Stomach (tissue), 8 donors: ENCODE measurements at regions not wholly inside any gene's neighbourhood (a gene's known extent, or its start where the extent isn't known, plus 50 kb on each side); places are given as distances from the start of the nearest gene placed in this dataset.

Experiments used
- DNase-seq, 2 donors: peaks; one replicate each; pipeline versions ENCODE4 v3.0.0 to v3.0.0-alpha.2; 2013 to 2019
- H3K27ac ChIP-seq, 5 donors: fragments of 200-600 bp in 4 of 5; sonication (generic) in 4 of 5; one replicate each; pipeline ENCODE4 v1.5.1; 2013 to 2019; ENCODE audit warnings: mild to moderate bottlenecking in 1 of 5, moderate library complexity in 1 of 5
- H3K27me3 ChIP-seq, 3 donors: fragments of 200-600 bp; sonication (generic); one replicate each; pipeline ENCODE4 v1.5.1; 2017 to 2019; ENCODE audit warnings: mixed run types in 1 of 3
- H3K36me3 ChIP-seq, 4 donors: fragments of 200-600 bp; sonication (generic); 1 replicate in 3 of 4; 2 replicates in 1 of 4; pipeline ENCODE4 v1.5.1; 2016 to 2019
- H3K4me1 ChIP-seq, 4 donors: fragments of 200-600 bp; sonication (generic); one replicate each; pipeline ENCODE4 v1.5.1; 2016 to 2019
- H3K4me3 ChIP-seq, 4 donors: fragments of 200-600 bp; sonication (generic) in 3 of 4; one replicate each; pipeline ENCODE4 v1.5.1; 2016 to 2019; ENCODE audit warnings: mild to moderate bottlenecking in 1 of 4
- H3K9me3 ChIP-seq, 4 donors: fragments of 200-600 bp; sonication (generic); one replicate each; pipeline ENCODE4 v1.5.1; 2016 to 2019
- CTCF ChIP-seq, 7 experiments: fragments of 450-650 bp in 4 of 7; fragments of 200-600 bp in 3 of 7; sonication (generic) in 3 of 7; IDR thresholded peaks; one replicate each; pipeline ENCODE4 v1.5.1; 2016 to 2019; ENCODE audit warnings: antibody characterized with exemption in 7 of 7, control low read depth in 2 of 7, mild to moderate bottlenecking in 1 of 7
- EP300 ChIP-seq: sonication (generic); formaldehyde crosslinking; IDR thresholded peaks from one replicate; pipeline ENCODE4 v1.6.1; 2017; ENCODE audit warnings: antibody characterized with exemption
- POLR2A ChIP-seq, 4 donors: fragments of 450-650 bp; IDR thresholded peaks; one replicate each; pipeline ENCODE4 v1.6.1; 2016; ENCODE audit warnings: antibody characterized with exemption in 4 of 4, control low read depth in 2 of 4, mild to moderate bottlenecking in 1 of 4, moderate library complexity in 1 of 4
- POLR2AphosphoS5 ChIP-seq, 3 donors: sonication (generic); formaldehyde crosslinking; IDR thresholded peaks; one replicate each; pipeline ENCODE4 v1.6.1; 2016; ENCODE audit warnings: antibody characterized with exemption in 3 of 3
- WGBS, 5 donors: extraction: QIAGEN DNeasy Blood & Tissue Kit in 3 of 5; methylation state at CpG; one replicate each; pipeline versions ENCODE4 v1.1.5 to v1.1.7; 2013 to 2018; 5-methylcytosine and 5-hydroxymethylcytosine counted together
- intact Hi-C: fragments of 100-400 bp; cut with DNase I; formaldehyde crosslinking; loops from one replicate; pipeline ENCODE4 v1.15.1; 2023; ENCODE audit warnings: low total_unique reads
- donor health status: healthy with polysubstance abuse.
- donor health status: Bipolar disorder and iron deficiency.
- donor health status: healthy.

GRCh38 chr12:115341442-115341841 lies 657.5 kb upstream of the TBX3 start:
- TF ChIP-seq EP300 (peak; percentile 54), POLR2AphosphoS5 (IDR thresholded peaks at IDR 0.05) (peak; percentile 28 to 90 (median 71)), POLR2A (IDR thresholded peaks at IDR 0.05) (no peak), CTCF (IDR thresholded peaks at IDR 0.05) (no peak)
- intact Hi-C loops = no loop called here
- 39 to 60% (median 53%) methylated on average over 6 of the region's 6 CpGs for WGBS, 5 donors

GRCh38 chr12:115338566-115339294 lies 654.8 kb upstream of the TBX3 start:
- DNase-seq = no peak
- peaks cover 0 to 10% (median 4%) of the 10 kb centered on the region in 4 donors for H3K9me3 ChIP-seq
- no peak overlapping the region for H3K4me3 ChIP-seq
- intact Hi-C loops = no loop called here
- no peaks in the 10 kb centered on the region for H3K27me3 ChIP-seq
- TF ChIP-seq POLR2A (IDR thresholded peaks at IDR 0.05) (no peak), POLR2AphosphoS5 (IDR thresholded peaks at IDR 0.05) (no peak), CTCF (IDR thresholded peaks at IDR 0.05) (no peak), EP300 (no peak)
- H3K36me3 ChIP-seq = no peaks in the 10 kb centered on the region
- H3K27ac ChIP-seq = peak overlapping the region in 4 of 5 donors; percentile 22 to 79 (median 61)
- peaks cover 0 to 12% (median 2%) of the 10 kb centered on the region in 4 donors for H3K4me1 ChIP-seq
- 78 to 84% (median 79%) methylated on average over 9 of the region's 9 CpGs for WGBS, 5 donors

More at GRCh38 chr12:115341442-115341841, 657.5 kb upstream of the TBX3 start:
- DNase-seq = peak; percentile 36 to 84
- peak overlapping the region in 4 of 5 donors; percentile 42 to 67 (median 60) for H3K27ac ChIP-seq
- H3K9me3 ChIP-seq = peaks cover 0 to 10% (median 4%) of the 10 kb centered on the region in 4 donors
- H3K4me1 ChIP-seq = peaks cover 0 to 6% (median 2%) of the 10 kb centered on the region in 4 donors
- no peaks in the 10 kb centered on the region for H3K36me3 ChIP-seq
- no peak overlapping the region for H3K4me3 ChIP-seq
- H3K27me3 ChIP-seq = no peaks in the 10 kb centered on the region

GRCh38 chr12:115337693-115338543 lies 653.9 kb upstream of the TBX3 start:
- H3K4me1 ChIP-seq = peaks cover 0 to 12% (median 2%) of the 10 kb centered on the region in 4 donors
- H3K27ac ChIP-seq = peak overlapping the region in 4 of 5 donors; percentile 22 to 79 (median 61)
- WGBS, 5 donors = 67 to 77% (median 76%) methylated on average over 12 of the region's 12 CpGs
- no peaks in the 10 kb centered on the region for H3K36me3 ChIP-seq
- no peak overlapping the region for H3K4me3 ChIP-seq
- TF ChIP-seq POLR2AphosphoS5 (IDR thresholded peaks at IDR 0.05) (peak in 1 of 3 donors; percentile 70), POLR2A (IDR thresholded peaks at IDR 0.05) (no peak), EP300 (no peak)
- no peaks in the 10 kb centered on the region for H3K27me3 ChIP-seq
- DNase-seq = peak in 1 of 2 donors; percentile 67
- H3K9me3 ChIP-seq = peaks cover 0 to 6% (median 3%) of the 10 kb centered on the region in 4 donors
- intact Hi-C loops = no loop called here

- Histone ChIP-seq H3K4me3 (no peak overlapping the region), H3K36me3 (no peaks in the 10 kb centered on the region), H3K4me1 (peaks cover 0 to 9% (median 2%) of the 10 kb centered on the region in 4 donors), H3K27me3 (no peaks in the 10 kb centered on the region), H3K9me3 (no peaks in the 10 kb centered on the region), H3K27ac (no peak overlapping the region)
- no peak for TF ChIP-seq POLR2AphosphoS5 (IDR thresholded peaks at IDR 0.05)
- TF ChIP-seq POLR2A (IDR thresholded peaks at IDR 0.05) = no peak
- no peak for TF ChIP-seq CTCF (IDR thresholded peaks at IDR 0.05)
- no peak for TF ChIP-seq EP300
- 86 to 94% (median 91%) methylated on average over 3 of the region's 3 CpGs for WGBS, 5 donors
- intact Hi-C loops = no loop called here
- DNase-seq = no peak
Measured at GRCh38 chr12:115336506-115336905, 652.5 kb upstream of the TBX3 start.
